ENCODE measurements at regions not wholly inside any gene's neighbourhood (a gene's known extent, or its start where the extent isn't known, plus 50 kb on each side); places are given as distances from the start of the nearest gene placed in this dataset.

GRCh38 chr4:128686032-128686465, 123.5 kb upstream of the JADE1 start:
- H3K4me3 ChIP-seq, result no peak overlapping the region
- H3K4me1 ChIP-seq, result no peaks in the 10 kb centered on the region
- no peaks in the 10 kb centered on the region for H3K9me3 ChIP-seq
- DNase-seq, result no peak
- no peak overlapping the region for H3K27ac ChIP-seq
- WGBS, 5 donors, result 68 to 82% (median 71%) methylated on average over 2 of the region's 2 CpGs
- H3K36me3 ChIP-seq, result no peaks in the 10 kb centered on the region
- no peaks in the 10 kb centered on the region for H3K27me3 ChIP-seq (replicated peaks in 1 of 7)
- intact Hi-C loops (cut with DNase I; ENCODE audit: low total_unique reads), result no loop called here
- TF ChIP-seq POLR2A (IDR thresholded peaks at IDR 0.05) (no peak), POLR2AphosphoS5 (IDR thresholded peaks at IDR 0.05) (no peak)
- TF ChIP-seq, protein P1, sequence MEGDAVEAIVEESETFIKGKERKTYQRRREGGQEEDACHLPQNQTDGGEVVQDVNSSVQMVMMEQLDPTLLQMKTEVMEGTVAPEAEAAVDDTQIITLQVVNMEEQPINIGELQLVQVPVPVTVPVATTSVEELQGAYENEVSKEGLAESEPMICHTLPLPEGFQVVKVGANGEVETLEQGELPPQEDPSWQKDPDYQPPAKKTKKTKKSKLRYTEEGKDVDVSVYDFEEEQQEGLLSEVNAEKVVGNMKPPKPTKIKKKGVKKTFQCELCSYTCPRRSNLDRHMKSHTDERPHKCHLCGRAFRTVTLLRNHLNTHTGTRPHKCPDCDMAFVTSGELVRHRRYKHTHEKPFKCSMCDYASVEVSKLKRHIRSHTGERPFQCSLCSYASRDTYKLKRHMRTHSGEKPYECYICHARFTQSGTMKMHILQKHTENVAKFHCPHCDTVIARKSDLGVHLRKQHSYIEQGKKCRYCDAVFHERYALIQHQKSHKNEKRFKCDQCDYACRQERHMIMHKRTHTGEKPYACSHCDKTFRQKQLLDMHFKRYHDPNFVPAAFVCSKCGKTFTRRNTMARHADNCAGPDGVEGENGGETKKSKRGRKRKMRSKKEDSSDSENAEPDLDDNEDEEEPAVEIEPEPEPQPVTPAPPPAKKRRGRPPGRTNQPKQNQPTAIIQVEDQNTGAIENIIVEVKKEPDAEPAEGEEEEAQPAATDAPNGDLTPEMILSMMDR (IDR thresholded peaks at IDR 0.05 in 8 of 11, conservative IDR thresholded peaks at IDR 0.05 in 3 of 11), result no peak

- 63 to 74% (median 67%) methylated on average over 2 of the region's 2 CpGs for WGBS, 5 donors
- intact Hi-C loops (cut with DNase I; ENCODE audit: low total_unique reads), result no loop called here
- H3K27ac ChIP-seq, result no peak overlapping the region
Measured at GRCh38 chr4:128684016-128684415, 125.5 kb upstream of the JADE1 start.

DNA sequence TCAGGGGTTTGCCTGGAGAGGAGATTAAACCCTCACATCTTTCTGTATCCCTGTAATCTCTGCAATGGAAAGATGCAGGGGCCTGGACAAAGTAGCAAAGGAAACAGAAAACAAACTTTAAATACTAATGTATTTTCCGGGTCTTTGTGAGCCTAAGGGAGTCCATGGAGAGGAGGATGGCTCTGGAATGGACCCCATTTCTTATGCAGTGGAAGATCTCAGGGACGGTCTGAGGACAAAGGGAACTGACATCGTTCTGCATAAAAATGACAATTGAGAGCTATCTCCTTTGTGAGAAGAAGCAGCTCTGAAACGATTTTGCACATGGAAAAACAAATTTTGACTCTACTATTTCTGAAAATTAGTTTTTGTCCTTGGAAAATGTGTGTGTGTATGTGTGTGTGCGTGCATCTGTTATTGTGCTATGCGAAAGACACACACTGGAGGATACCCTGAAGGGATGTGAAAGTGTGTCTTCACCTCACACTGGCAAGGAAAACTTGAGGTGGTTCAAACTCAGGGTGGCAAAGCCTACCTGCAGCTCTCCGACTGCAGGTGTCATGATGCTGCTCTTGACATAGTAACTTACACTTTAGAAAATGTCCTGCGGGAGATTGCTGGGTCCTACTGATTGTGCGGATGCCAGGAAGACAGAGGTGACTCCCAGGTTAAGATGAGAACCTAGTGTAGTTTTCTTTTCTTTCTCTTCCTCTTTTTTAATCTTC, 126.4 kb upstream of the JADE1 start:
- intact Hi-C loops (cut with DNase I; ENCODE audit: low total_unique reads), result no loop called here

More at GRCh38 chr4:128684016-128684415, 125.5 kb upstream of the JADE1 start:
- no peaks in the 10 kb centered on the region for H3K36me3 ChIP-seq
- no peaks in the 10 kb centered on the region for H3K27me3 ChIP-seq (replicated peaks in 1 of 7)
- TF ChIP-seq POLR2AphosphoS5 (IDR thresholded peaks at IDR 0.05) (no peak), POLR2A (IDR thresholded peaks at IDR 0.05) (no peak)
- TF ChIP-seq, protein P1 (IDR thresholded peaks at IDR 0.05 in 8 of 11, conservative IDR thresholded peaks at IDR 0.05 in 3 of 11), result no peak
- no peak for DNase-seq
- H3K9me3 ChIP-seq, result no peaks in the 10 kb centered on the region
- H3K4me1 ChIP-seq, result no peaks in the 10 kb centered on the region
- no peak overlapping the region for H3K4me3 ChIP-seq

DNA sequence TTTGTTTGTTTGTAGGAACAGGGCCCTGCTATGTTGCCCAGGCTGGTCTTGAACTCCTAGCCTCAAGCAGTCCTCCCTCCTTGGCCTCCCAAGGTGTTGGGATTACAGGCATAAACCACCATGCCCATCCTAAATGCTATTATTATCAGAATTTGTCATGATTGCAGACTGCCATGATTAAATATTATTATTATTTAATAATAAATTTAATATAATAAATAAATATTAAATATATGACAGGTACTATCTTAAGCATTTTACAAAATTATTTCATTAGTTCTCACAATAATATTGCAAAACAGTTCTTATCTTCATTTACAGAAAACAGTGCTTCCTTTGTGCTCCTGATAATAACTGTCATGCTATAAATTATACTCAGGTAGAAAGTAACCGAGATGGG, 133.4 kb upstream of the JADE1 start:
- intact Hi-C loops (cut with DNase I; ENCODE audit: low total_unique reads), result no loop called here
- WGBS, 5 donors, result 23 to 53% (median 37%) methylated on average over 1 of the region's 1 CpG
- H3K27me3 ChIP-seq (replicated peaks in 1 of 7), result no peaks in the 10 kb centered on the region
- no peak overlapping the region for H3K4me3 ChIP-seq
- peak overlapping the region in 2 of 8 donors; percentile 60 to 81 for H3K27ac ChIP-seq
- H3K9me3 ChIP-seq, result no peaks in the 10 kb centered on the region
- no peaks in the 10 kb centered on the region for H3K36me3 ChIP-seq
- no peak for DNase-seq
- TF ChIP-seq, protein P1 (IDR thresholded peaks at IDR 0.05 in 8 of 11, conservative IDR thresholded peaks at IDR 0.05 in 3 of 11), result no peak
- TF ChIP-seq POLR2AphosphoS5 (IDR thresholded peaks at IDR 0.05), result no peak
- TF ChIP-seq POLR2A (IDR thresholded peaks at IDR 0.05), result no peak
- H3K4me1 ChIP-seq, result peaks cover 0 to 13% (median 0%) of the 10 kb centered on the region in 6 donors

More for the DNA sequence above, 126.4 kb upstream of the JADE1 start:
- no peaks in the 10 kb centered on the region for H3K27me3 ChIP-seq (replicated peaks in 1 of 7)
- H3K4me3 ChIP-seq, result no peak overlapping the region
- TF ChIP-seq, protein P1 (IDR thresholded peaks at IDR 0.05 in 8 of 11, conservative IDR thresholded peaks at IDR 0.05 in 3 of 11), result no peak
- TF ChIP-seq POLR2AphosphoS5 (IDR thresholded peaks at IDR 0.05), result no peak
- TF ChIP-seq POLR2A (IDR thresholded peaks at IDR 0.05), result no peak
- no peak for DNase-seq
- WGBS, 5 donors, result 58 to 68% (median 65%) methylated on average over 9 of the region's 9 CpGs
- H3K36me3 ChIP-seq, result no peaks in the 10 kb centered on the region
- H3K9me3 ChIP-seq, result no peaks in the 10 kb centered on the region
- H3K4me1 ChIP-seq, result no peaks in the 10 kb centered on the region
- H3K27ac ChIP-seq, result no peak overlapping the region
